EH (cell line): ENCODE measurements at regions not wholly inside any gene's neighbourhood (a gene's known extent, or its start where the extent isn't known, plus 50 kb on each side); places are given as distances from the start of the nearest gene placed in this dataset.
A peak's percentile ranks its signal among the peaks of the same experiment; 100 is the strongest.

Experiments
- DNase-seq: peaks from one replicate; pipeline ENCODE4 v3.0.0-alpha.2; 2015; ENCODE audit warnings: low read depth

DNA sequence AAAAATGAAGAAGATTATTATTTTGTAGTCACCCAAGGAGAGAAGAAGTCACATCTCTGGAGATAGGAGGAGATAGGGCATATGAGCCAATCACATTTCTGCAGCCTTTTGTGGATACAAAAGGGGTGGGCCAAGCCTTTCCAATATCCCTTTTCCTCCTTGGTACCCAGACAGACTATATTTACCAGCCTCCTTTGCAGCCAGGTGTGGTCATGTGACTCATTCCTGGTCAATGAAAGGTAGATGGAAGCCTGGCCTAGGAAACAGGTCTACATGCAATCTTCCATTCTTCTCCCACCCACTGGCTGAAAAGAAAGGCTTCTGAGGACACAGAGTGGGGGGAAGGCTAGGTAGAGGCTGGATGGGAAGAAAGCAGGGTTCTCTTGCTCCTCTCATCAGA, 58.1 kb upstream of the ERG start:
- no peak for DNase-seq

DNA sequence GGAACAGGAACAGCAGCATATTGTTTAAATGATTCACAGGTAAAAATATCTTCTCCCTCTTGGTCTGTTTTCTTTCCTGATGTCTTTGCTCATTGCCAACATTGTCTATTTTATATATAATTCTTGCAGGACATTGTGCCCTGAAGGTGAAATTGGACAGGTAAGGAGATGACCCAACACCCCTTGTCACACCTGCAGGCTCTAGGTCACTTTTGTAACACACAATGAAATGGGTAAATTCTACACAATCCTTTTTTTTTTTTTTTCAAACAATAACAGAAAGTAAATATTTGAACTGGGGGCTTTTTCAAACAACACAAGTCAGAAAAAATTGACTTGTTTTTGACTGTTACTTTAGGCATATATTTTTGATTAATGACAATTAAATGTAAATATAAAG, 62.9 kb upstream of the ERG start:
- no peak for DNase-seq

DNA sequence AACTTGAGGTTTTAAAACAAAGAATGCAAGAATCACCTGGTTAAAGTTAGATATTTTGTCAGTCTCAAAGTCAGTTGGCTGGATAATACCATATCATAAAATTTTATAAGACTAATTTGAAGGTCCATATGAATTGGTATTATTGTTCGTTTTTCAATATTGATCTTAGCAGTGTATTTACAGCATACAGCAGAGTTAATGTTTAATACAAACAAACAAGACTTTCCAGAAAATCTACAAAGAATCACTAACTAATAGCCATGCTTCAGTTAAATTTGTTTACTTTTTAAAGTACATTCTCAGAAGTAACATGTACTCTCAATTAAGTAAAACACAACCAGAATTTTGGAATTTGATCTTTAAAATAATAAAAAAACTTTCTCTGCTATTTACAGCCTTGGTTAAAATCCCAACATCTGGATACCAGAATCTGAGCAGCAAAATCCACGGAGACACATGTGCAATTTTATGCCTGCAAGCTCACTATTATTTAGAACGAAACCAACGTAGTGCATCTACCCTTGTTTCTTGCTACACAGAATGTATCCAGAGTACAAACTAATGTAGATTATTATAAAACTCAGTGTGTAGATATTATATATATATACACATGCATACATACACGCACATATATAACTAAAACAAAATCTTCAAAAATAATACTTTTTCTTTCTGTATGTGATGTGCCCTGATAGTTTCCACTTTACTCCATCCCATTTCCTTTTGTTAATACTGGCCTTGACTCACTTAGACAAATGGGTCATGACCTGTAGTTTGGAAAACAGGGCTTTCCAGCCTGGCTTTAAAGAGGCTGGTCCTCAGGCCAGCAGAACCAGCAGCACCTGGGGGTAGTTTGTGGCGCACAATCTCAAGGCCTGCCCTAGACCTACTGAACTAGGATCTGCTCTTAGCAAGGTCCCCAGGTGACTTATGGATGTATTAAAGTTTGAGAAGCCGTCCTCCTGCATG, 63.6 kb upstream of the ERG start:
- no peak for DNase-seq

DNA sequence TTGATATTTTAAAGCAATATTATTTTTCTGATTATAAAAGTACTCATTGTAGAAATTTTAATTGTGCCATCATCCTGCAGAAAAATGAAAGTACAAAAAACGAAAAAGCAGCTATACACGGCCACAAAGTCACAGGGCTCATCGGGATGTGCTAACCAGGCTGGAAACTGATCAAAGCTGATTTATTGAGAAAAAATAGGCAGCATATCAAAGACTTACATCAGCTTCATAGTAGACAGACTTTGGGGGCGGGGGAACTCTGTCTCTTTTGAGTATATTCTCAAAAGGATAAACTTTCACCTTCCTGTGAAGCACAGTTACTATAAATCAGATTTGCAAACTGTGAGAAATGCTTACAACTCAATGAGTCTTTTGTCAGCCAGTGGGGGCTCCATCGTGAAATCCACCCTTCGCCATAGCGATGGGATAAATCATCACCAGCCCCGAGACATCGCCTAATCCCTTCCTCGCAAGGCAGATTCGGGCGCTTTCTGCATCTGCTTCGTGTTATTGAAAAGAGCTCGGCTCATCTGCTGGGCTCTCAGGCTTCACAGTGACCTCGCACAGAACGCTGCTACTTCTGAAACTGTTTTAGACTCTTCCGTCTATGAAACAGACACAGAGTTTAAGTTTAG, 69.2 kb upstream of the ERG start:
- peak; percentile 63 for DNase-seq

DNA sequence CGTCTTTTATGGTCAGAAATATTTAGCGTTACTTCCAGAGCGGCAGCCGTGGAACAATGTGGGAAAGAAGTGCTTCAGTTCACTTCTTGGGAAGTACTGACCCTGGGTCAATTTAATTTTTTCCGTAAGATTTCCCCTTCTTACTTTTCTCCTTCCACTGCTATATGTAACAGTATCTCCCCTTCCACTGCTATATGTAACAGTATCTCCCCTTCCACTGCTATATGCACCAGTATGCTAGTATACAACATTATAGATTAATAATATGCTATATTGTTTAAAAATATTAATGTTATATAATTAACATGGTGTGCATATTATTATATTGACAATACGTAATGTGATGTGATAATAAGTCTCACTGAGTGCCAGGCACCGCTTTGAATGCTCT, 69.7 kb upstream of the ERG start:
- DNase-seq = no peak

DNA sequence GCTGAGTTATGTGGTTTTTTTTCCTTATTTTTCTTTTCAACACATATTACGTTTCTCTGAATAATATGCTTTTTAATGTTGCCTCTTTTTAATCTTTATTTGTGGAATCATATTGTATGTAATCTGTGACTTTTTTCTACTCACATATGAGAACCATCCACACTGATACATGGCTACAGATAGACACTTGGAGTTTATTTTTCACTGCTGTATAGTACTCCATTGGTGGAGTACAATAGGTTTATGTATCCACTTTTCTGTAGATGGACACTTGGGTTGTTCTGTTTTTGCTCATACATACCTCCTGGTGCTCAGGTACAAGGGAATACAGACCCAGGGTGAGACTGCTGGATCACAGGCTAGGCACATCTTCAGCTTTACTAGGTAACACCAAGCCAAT, 71.5 kb upstream of the ERG start:
- DNase-seq = no peak

DNA sequence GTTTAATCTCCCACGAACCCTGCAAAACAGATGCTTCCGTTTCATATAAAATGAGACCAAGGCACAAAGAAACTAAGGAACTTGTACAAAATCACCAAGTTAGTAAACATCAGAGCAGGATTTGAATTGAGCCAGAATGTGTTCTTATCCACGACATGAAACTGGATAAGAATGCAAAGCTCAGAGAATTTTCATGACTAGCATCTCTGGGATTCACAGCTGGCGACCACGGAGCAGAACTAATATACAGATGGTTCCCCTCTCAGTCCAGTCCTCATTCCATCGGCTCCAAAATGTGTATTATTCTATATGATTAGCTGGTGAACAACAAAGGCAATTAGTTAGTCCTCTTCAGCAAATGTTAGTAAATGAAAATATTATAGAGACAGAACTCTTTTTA, 72.3 kb upstream of the ERG start:
- DNase-seq = no peak

DNA sequence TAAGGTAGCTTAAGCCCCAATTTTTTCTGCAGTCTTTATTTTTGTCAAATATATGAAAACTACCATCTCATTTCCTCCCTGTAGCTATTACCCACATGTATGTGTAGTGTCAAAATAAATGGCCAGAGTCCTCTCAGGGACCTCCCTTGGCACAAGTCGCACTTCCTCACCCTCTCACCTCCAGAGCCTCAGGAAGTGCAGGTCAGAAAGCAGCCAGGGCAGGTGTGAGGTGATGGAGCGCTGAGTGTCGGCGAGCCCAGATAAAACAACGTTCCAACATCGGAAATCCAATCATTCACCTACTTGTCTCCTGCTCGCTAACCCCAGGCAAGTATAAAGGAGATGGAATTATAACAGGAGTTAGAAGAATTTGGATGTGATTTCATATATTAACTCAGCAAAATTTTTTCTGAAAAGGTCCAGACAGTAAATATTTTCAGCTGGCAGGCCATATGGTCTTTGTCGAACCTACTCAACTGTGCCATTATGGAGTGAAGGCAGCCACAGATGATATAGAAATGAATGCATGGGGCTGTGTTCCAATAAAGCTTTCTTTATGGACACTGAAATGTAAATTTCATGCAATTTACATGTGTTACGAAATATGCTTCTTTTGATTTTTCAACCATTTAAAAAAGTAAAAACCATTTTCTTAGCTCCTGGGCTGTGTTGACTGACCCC, 76.8 kb upstream of the ERG start:
- no peak for DNase-seq

DNA sequence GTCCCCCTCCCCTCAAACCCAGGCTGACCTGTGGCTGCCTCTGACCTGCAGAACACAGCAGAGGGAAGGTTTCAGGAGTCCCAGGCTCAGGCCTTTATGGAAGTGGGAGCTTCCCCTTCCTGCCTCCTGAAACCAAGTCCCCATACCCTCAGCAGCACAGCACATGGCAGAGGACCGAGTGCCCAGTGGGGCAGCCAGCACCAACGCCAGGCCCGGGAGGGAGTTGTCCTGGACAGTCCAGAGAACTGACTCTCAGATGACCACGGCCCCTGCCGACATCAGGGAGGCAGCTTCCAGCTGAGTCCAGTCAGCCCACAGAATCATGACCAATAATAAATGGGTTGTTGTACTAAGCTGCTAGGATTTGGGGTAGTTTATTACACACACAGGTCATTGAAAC, 79.6 kb upstream of the ERG start:
- DNase-seq = no peak

DNA sequence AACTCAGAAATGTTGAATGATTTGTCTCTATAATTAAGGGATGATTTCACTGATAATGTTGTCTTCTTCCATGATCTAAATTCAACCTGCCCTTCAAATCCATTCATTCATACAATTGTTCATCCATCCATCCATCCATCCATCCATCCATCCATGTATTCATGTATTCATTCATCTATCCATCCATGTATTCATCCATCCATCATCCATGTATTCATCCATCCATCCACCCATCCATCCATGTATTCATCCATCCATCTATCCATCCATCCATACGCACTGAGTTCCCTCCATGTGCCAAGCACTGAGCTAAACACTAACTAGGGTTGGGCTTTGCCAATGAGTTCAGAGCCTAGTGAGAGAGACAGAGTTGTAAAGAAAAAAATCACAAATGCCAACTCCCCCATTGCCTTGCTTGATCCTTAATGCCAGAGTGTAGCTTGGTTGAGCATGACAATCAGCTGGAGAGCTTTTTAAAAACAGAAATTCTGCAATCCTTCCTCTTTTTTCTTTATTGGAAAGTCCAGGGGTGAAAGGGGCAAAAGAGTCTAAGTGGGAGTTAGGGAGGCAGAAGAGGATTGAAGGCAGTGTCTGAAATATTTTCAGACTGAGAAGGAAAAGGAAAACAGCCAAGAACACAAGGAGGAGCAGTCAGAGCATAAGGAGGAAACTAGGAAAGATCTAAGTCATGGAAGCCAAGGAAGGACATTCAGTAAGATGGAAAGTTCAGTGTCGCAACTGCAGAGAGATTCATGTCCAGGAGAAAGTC, 92.4 kb upstream of the ERG start:
- no peak for DNase-seq

DNA sequence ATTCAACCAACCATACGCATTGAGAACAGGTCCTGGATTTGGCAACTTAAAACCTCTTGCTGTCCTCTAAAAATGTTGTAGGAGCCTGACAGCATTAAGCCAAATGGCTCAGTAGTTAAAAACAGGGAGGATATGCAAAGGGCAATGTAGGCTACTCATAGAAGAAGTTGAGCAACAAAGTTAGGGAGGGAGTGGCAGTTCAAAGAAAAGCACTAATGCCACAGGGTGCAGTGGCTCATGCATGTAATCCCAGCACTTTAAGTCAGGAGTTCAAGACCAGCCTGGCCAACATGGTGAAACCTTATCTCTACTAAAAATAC, 92.9 kb upstream of the ERG start:
- DNase-seq = no peak

DNA sequence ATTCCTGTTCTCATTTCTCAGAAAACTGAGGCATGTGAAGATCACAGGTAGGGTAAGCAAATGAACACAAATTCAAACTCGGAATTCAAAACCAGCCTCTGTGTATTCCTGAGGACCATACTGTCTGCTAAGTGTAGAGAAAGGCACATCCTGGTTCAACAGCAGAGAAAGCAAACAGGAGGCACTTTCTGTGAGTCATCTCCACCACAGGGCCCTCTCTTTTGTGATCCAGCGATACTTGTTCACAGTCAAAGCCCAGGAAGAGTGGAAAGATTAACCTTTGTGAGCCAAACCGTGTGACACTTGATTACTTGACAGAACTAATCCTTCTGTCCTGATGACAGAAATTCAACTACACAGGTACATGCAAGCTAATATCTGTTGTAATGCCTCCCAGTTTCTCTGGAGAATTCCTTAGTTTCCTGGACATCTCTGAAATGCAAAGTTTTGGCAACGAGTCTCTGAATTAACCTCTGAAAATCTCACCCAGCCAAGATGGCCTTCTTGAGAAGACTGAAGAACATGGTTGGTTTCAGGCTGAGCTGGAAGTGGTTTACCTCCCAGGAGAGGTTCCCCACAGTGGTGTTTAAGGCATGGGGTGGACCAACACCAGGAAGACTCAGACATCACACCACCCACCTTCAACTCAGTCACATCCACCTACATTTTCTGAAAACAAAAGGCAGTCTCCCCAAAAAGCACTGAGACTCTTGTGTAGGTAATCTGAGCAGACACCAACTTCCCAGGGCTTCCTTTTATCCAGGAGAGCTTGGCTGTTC, 98.2 kb upstream of the ERG start:
- no peak for DNase-seq

DNA sequence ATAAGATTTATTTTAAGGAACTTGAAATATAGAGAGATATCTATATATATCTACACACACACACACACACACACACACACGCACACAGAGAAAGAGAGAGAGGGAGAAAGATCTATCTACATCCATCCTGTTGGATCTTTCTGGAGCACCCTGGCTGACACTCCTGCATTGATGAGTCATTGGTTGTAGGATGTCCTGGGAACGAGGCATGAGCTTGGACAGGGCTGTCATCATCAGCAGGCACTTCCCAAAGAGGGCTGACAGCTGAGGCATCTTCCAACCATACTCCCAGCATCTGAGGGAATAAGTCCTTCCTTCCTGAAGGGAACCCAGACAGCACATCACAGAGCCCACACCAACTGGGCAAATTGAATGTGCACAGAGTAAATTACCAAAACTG, 99.1 kb upstream of the ERG start:
- DNase-seq = peak; percentile 16

DNA sequence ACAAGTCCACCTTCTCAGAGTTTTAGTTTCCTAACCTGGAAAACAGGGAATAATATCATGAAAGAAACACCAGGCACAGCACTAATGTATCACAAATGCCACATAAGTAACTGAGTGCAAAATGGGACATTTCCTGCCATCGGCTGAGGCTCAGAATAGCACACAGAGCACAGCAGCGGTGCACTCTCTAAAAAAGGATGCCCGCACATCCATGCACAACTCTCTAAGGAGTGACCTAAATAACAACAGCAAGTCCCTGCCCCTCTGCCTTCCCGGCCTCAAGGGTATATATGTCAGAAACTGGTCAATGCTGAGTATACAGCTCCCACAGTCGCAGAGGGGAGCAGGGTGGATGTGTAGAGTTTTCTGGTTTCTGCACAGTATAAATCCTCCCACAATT, 100.1 kb upstream of the ERG start:
- DNase-seq = no peak

DNA sequence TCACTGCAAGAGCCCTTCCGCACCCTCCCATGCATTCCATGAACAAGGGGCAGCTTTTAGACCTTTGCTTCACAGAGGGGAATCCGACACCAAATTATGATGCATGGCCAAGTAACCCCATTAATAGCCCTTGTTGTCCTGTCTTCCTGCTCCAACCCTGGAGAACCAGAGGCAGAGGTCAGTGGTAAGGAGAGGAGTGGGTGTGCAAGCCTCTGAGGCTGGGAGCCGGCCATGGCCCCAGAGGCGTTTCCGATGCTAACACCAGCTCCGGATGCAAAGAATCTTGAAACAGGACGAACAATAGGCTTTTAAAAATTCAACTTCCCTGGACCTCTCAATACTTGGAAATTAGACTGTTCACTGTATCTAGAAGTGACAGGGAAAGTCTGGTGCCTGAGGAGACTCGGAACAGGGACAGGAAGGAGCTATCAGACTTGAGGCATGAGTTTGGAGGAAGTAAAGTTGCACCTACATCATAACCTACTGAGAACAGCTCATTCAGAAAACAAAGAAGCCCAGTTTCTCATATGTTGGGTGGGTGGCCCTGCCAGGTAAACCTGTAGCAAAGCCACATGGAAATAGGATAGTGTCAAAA, 101.2 kb upstream of the ERG start:
- DNase-seq = no peak

DNA sequence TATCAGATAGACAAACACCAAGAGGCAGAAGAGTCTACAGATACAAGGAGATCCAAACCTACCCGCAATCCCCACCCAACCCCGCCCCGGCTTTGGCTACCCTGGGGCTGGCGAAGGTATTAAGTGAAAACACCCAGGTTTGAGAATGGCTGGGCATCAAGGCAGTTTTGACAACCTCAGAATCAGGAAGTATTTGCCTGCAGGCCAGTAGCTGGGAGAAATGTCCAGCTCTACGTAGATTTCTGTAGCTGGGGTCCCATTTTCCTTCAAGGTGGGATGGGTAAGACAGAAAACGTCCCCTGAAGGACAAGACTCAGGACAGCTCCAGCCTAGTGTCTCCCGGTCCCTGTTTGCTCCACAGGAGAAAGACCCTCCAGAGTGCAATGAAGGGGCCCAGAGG, 101.8 kb upstream of the ERG start:
- DNase-seq = no peak

DNA sequence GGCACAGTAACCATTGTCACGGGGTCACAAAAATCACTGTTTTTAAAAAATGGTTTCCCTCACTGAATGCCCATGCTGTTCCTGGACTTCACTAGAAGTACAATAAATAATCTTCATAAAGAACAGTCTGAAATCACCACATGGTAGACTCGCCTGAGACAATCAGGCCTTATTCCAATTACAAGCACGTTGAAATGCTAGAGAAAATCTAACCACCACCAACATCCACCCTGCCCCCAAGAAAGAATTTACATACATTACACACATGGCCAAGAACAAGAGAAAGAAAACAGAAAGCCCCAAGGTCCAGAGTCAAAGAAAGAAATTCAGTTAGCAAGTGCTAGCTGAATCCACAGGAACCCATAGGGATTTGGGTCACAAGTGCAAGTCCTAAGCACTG, 107.0 kb upstream of the ERG start:
- DNase-seq = no peak

DNA sequence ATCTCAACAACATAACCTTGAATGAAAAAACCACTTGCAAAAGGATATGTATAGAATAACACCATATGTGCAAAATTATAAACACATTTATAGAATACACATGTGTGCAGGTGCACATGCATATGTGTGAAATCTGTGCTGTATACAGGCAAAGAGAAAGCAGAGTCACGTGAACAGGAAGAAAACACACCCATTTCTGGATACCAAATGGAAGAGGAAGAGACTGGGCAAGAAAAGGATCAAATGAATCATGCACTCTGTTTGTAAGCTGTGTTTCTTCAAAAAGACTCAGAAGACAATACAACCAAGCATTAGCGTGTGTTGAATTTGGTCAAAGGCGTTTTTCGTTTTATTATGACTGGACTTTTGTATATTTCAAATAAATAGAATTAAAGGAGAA, 111.3 kb upstream of the ERG start:
- no peak for DNase-seq

DNA sequence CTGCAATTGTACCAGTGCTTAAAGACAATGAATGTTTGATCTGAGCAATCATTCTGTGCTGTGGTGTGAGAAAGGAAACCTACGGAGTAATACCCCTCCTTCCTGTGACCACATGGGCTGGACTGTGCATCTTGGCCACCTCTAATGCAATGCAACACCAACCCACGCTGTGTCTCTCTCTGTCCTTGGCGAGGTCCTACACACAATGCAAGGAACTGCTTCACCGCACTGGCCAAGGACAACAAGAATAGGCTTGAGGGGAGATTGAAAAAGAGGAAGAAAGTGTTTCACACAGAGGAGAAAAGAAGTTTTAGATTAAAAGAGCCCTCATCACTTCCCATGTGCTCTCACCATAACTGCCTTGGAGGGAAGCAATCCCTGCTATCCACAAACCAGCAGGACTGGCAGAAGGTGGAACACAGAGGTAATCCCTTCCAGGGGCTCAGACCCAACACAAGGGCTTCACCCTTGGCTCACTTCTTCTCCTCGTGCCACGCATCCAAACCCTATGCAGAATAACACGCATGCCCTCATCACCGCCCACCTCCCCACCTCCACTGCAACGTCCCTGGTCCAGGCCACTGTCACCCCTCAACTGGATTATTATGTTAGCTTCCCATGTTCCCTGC, 112.5 kb upstream of the ERG start:
- no peak for DNase-seq

DNA sequence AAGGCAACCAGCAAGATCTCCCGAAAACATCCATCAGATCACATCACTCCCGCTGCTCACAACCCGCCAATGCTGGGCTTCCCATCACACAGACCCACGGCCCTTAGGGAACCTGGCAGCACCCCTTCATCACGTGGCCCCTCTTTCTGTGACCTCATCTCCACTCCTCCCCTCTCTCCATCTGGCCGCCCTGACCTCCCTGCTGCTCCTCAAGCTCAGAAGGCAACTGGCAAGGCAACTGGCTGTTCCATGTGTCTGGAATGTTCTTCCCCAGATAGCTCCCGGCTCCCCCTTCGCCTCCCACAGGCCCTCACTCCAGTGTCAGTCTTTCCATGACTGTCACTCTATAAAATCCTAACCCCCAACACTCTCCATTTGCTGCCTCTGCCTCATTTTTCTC, 113.0 kb upstream of the ERG start:
- no peak for DNase-seq

DNA sequence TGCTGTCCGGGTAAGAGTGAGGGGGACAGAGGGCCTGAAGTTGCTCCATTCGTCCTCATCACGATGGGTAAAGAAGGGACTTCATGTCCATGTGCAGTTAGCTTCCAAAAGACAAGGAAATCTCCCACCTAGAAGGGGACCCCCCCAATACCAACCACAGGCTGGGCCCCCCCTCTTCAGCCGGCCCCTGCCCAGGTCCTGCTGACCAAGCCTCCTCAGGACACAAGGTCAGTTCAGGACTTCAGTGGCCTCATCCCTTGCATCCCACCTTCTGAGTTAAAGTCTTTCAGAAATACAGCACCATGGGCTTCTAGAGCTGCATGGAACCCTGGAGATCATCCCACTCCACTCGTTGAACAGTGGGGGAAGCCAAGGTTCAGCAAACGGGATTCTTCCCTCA, 115.4 kb upstream of the ERG start:
- DNase-seq = no peak
